ENCODE measurements at regions not wholly inside any gene's neighbourhood (a gene's known extent, or its start where the extent isn't known, plus 50 kb on each side); places are given as distances from the start of the nearest gene placed in this dataset.

- peak; percentile 72 for DNase-seq (ENCODE audit: low read depth)
Measured at GRCh38 chr9:115615000-115615401, 497.0 kb upstream of the TNC start.

GRCh38 chr9:115615821-115616665 lies 498.1 kb upstream of the TNC start:
- peak; percentile 99 for DNase-seq (ENCODE audit: low read depth)

GRCh38 chr9:115616666-115617239 lies 498.8 kb upstream of the TNC start:
- DNase-seq (ENCODE audit: low read depth): no peak

- DNase-seq (ENCODE audit: low read depth): peak; percentile 39
Measured at GRCh38 chr9:115625251-115625650, 507.3 kb upstream of the TNC start.

GRCh38 chr9:115625954-115626353 lies 508.0 kb upstream of the TNC start:
- no peak for DNase-seq (ENCODE audit: low read depth)

- no peak for DNase-seq (ENCODE audit: low read depth)
Measured at GRCh38 chr9:115627511-115627910, 509.6 kb upstream of the TNC start.

- peak; percentile 75 for DNase-seq (ENCODE audit: low read depth)
Measured at GRCh38 chr9:115628426-115628825, 510.5 kb upstream of the TNC start.

- peak; percentile 75 for DNase-seq (ENCODE audit: low read depth)
Measured at GRCh38 chr9:115629879-115630840, 512.2 kb upstream of the TNC start.

GRCh38 chr9:115632391-115632790 lies 514.4 kb upstream of the TNC start:
- no peak for DNase-seq (ENCODE audit: low read depth)

- DNase-seq (ENCODE audit: low read depth): peak; percentile 86
Measured at GRCh38 chr9:115633104-115633503, 515.1 kb upstream of the TNC start.

- no peak for DNase-seq (ENCODE audit: low read depth)
Measured at GRCh38 chr9:115635680-115636383, 517.8 kb upstream of the PAPPA start.

GRCh38 chr9:115636596-115636995 lies 517.0 kb upstream of the PAPPA start:
- no peak for DNase-seq (ENCODE audit: low read depth)

- no peak for DNase-seq (ENCODE audit: low read depth)
Measured at GRCh38 chr9:115637661-115638060, 515.9 kb upstream of the PAPPA start.

- DNase-seq (ENCODE audit: low read depth): peak; percentile 89
Measured at GRCh38 chr9:115640887-115641286, 512.7 kb upstream of the PAPPA start.

- DNase-seq (ENCODE audit: low read depth): peak; percentile 32
Measured at GRCh38 chr9:115642285-115642684, 511.3 kb upstream of the PAPPA start.

- DNase-seq (ENCODE audit: low read depth): no peak
Measured at GRCh38 chr9:115643948-115644727, 509.5 kb upstream of the PAPPA start.

GRCh38 chr9:115649991-115650472 lies 503.6 kb upstream of the PAPPA start:
- peak; percentile 94 for DNase-seq (ENCODE audit: low read depth)

- DNase-seq (ENCODE audit: low read depth): peak; percentile 93
Measured at GRCh38 chr9:115650768-115651167, 502.8 kb upstream of the PAPPA start.

- DNase-seq (ENCODE audit: low read depth): no peak
Measured at GRCh38 chr9:115651461-115651860, 502.1 kb upstream of the PAPPA start.

GRCh38 chr9:115653171-115653606 lies 500.4 kb upstream of the PAPPA start:
- DNase-seq (ENCODE audit: low read depth): peak; percentile 61

- DNase-seq (ENCODE audit: low read depth): no peak
Measured at GRCh38 chr9:115657695-115658094, 495.9 kb upstream of the PAPPA start.
